GM03348 (cell line): ENCODE measurements at regions not wholly inside any gene's neighbourhood (a gene's known extent, or its start where the extent isn't known, plus 50 kb on each side); places are given as distances from the start of the nearest gene placed in this dataset.

Source experiments
- DNase-seq: peaks from one replicate; pipeline ENCODE4 v3.0.0; 2012; ENCODE audit warnings: low spot score

DNA sequence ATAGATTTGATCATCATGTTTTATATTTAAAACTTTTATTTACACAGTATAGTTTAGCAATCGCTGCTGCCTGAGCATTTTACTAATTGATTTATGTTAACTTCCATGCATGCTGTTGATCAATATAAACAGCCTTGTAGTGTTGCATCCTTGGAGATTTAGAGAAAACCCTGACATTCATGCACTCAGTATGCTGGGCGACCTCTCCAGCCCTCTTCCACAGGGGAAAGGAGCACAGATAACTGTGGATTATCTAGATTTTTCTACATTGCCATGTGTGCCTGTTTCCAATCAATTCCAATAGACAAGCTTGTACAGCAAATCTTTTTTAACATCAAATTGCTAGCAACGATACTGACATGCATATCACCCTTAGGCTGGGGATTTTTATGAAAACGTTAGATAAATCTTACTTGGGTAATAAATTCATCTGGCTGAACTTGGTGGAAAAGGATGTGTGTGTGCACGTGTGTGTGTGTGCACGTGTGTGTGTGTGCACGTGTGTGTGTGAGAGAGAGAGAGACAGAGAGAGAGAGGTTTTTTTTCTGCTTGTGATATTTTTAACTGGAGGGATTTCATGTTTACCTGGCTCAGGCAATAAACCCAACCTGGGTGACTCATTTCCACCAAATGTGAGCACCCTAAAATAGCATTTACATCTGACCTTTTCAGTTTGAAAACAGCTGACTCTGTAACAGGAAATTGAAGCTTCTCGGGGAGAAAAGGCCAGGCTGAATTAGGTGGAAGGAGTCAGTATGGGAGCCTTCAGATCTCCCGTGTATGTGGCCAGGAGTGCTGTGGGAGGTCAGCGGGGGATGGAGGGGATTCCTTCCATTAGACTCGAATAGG, 339.8 kb downstream of the PRDM2 start:
- no peak for DNase-seq

GRCh38 chr1:14049965-14050364, 350.0 kb downstream of the PRDM2 start:
- DNase-seq: no peak

DNA sequence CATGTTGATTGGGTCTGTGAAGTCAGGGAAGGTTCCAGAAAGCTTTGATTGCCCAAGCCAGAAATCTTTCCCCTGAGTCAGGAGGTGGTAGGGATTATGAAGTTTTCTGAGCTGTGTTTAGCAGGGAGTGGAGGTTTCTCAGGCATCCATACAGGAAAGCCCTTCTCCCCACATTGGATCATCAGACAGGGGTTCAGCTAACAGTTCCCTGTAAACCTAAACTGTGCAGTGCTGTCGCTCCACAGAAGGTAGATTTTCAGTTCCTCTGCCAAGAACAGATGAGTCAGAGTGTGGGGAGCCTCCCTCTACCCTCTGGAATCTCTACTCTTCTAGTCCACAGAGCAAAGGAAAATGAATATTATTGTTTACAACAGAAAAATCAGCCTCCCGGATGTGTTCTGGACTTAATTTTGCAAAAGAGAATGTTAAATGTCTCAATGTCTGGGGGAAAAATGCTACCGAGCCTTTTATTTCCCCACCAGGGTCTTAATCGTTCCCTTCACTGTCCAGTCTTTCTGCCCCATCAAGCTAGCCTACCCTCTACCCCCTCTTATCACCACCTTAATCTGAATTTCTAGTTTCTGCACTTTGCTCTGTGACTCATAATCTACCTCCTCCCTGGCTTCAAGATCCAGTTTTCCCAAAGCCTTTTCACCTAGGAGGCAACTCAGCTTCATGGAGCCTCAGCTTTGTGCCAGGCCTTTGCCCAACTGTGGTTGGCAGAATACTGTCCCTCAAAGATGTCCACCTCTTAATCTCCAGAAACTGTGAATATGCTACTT, 355.6 kb downstream of the PRDM2 start:
- no peak for DNase-seq

- DNase-seq: no peak
These were observed 357.7 kb downstream of the PRDM2 start for GRCh38 chr1:14057640-14058039.

- DNase-seq: no peak
These were observed 361.2 kb downstream of the PRDM2 start for GRCh38 chr1:14061204-14061603.

- no peak for DNase-seq
These were observed 361.7 kb downstream of the PRDM2 start for GRCh38 chr1:14061722-14062121.

DNA sequence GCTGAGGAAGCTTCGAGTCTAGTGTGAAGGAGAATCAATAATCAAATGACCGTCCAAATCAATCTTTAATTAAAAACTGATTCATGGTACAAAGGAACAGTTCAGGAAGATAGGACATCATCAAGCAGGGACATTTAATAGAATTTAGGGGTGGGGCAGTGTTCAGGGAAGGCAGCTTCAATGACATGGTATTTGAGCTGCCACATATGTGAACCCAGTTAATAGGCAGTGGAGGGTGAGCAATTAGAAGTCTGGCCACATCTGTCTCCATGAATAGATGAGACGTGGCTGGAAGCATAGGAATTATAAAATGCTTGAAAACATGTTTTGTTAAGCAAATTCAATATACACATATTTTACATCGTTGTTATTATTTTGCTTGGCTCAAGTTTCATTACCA, 362.7 kb downstream of the PRDM2 start:
- DNase-seq: no peak

DNA sequence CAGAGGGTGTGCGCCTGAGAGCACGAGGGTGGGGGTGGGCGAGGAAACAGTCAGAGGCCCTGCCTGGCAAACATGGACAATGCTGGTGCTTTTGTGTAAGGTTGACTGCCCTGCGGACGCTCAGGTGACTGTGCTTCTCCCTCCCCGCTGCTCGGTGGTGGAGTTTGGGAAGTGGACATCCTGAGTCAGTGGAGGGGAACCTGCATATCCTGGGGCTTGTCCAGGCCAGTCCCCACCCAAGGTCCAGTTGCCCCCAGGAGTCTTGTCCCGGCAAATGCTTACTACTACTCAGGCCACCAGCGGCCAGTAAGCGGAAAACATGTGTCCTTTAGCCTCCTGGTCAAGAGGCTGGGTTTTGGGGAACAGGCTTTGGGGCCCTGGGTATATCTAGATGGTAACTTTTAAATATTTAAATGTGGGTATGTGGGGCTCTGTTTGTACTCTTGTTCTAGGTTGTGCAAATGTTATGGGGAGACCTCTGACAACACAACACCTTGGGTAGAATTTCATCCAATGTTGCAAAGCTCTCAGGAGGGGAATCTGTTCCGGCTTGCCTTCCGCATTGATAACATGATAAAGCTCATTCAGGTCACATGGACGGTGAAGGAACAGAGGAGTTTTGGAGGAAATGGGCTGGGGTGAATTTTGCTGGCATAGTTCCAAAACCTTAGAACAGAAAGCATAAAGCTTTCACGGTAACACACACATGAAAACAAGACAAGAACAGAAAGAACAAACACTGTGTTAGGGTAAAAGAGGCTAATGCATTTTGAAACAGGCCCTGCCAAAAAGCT, 364.9 kb downstream of the PRDM2 start:
- no peak for DNase-seq

GRCh38 chr1:14065486-14065885, 365.5 kb downstream of the PRDM2 start:
- DNase-seq: no peak

DNA sequence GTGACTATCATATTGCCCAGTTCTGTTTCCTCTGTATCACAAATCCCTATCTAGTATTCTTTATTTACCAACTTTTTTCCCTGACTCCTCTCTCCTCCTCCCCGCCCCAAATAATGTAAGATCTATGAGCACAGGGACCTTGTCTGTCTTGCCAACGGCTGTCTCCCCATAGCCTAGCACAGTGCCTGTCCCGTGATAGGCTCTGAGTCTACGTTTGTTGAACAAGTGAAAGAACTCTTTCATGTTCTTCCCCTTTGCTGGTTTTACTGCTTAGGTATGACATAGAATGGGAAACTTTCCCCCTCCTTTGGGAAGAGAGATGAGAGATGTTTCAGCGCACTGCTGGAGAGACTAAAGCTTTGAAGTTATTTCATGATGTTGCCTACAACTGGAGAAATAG, 367.0 kb downstream of the PRDM2 start:
- DNase-seq: no peak

GRCh38 chr1:14067711-14068110, 367.7 kb downstream of the PRDM2 start:
- DNase-seq: no peak

- no peak for DNase-seq
These were observed 371.6 kb downstream of the PRDM2 start for GRCh38 chr1:14071581-14071980.

GRCh38 chr1:14080653-14081052, 380.7 kb downstream of the PRDM2 start:
- DNase-seq: no peak

- DNase-seq: no peak
These were observed 382.3 kb downstream of the PRDM2 start for GRCh38 chr1:14082331-14082730.

DNA sequence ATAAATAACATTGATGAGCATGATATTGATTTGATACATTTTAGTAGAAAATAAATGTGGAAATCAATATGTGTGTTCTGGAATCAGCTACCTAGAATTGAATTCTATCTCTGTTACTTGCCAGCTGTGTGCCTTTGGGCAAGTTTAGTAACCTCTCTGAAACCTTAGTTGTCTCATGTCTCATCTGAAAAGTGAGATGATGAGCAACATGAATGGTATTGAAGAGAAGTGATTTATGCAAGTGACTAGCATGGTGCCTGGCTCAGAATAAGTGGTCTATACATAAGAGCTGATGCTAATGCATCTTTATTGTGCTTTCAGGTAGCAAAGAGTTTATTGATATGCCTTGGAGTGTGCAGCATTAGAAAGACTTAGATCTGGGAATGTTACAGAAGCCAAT, 383.3 kb downstream of the PRDM2 start:
- DNase-seq: no peak

DNA sequence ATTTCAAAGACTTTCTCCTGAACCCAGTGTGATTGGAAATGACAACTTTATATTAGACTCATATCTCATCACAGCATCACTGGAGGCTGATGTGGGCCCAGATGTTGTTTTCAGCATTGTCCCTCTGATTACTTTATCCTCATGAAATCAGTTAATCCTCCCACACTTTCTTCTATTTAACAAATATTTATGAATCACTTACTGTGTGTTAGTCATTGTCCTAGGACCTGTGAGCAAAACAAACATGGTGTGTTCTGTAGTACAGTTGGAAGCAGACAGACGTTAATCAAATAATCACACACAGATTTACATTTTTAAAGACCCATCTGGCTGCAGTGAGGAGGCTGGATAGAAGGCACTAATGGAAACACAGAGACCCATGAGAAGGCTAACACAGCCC, 383.7 kb downstream of the PRDM2 start:
- DNase-seq: no peak

DNA sequence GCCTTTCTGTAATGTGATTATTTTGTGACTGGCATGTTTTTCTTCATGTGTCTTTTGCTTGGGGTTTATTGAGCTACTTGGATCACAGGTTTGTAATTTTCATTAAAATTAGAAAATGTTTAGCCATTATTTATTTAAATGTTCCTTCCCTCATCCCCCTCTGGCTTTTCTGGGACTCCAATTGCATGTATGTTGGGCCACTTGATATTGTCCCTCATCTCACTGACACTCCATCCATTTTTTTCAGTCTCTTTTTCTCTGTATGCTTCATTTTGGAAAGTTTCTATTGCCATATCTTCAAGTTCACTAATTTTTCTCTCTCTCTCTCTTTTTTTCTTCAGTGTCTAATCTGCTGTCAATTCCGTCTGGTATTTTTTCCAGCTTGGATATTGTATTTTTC, 390.1 kb downstream of the PRDM2 start:
- DNase-seq: no peak

- DNase-seq: no peak
These were observed 390.5 kb downstream of the PRDM2 start for GRCh38 chr1:14090531-14090930.

DNA sequence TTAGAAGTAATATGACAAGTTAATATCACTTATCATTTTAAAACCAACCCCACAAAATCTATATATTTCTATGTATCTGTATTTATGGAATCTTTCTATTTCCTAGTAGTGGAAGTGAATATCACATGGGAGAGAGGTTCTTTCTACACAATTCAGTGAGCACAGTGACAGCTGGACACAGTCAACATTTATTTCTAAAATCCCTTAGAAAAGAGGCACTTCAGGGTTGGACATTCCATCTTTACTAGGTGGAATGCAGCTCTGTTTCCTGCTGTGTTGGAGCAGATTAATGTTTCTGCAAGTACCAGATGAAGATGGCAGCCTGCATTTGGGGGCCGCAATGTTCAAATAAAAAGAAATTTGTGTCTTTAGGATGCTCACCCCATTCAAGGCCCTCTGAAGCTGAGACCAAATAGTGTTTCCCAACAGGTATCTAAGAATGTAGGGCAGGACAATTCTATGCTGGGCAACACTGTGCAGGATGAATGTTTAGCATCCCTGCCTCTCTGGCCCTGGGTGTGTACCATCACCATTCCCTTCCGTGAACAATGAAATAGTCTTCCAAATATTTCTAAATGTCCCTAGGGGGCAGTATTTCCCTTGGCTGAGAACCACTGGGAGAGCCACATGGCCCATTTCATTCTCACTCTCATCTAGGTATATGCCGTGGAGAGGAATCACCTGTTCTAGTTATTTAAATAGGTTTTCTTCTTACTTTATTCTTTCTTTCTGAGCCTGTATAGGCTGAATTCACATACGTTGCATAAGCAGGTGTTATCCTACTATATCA, 394.8 kb downstream of the PRDM2 start:
- peak; percentile 35 for DNase-seq

- no peak for DNase-seq
These were observed 398.4 kb downstream of the PRDM2 start for GRCh38 chr1:14098294-14098913.

GRCh38 chr1:14100444-14100843, 400.5 kb downstream of the PRDM2 start:
- DNase-seq: no peak
